HL-60 (cell line): ENCODE measurements at regions not wholly inside any gene's neighbourhood (a gene's known extent, or its start where the extent isn't known, plus 50 kb on each side); places are given as distances from the start of the nearest gene placed in this dataset.

Experiments used
- DNase-seq, 2 experiments: peaks; one replicate each; pipeline ENCODE4 v3.0.0-alpha.2; 2010 to 2020; ENCODE audit warnings: low read depth in 1 of 2, low spot score in 1 of 2
- H3K27ac ChIP-seq: fragments of 250-450 bp; sonication (Bioruptor Pico); replicated peaks from 2 replicates; pipeline ENCODE4 v1.5.1; 2020; ENCODE audit warnings: mild to moderate bottlenecking, moderate library complexity
- H3K27me3 ChIP-seq: fragments of 250-450 bp; sonication (Bioruptor Pico); 2 replicates; pipeline ENCODE4 v1.5.1; 2021; ENCODE audit warnings: mild to moderate bottlenecking, moderate library complexity; ENCODE audit not compliant: insufficient read depth, poor library complexity, severe bottlenecking
- H3K4me3 ChIP-seq: replicated peaks from 2 replicates; pipeline ENCODE4 v1.5.1; 2011; ENCODE audit warnings: mild to moderate bottlenecking, control low read depth, low read length; ENCODE audit not compliant: insufficient read depth
- CTCF ChIP-seq: IDR thresholded peaks from one replicate; pipeline ENCODE4 v1.5.1; 2011; ENCODE audit warnings: low read length, control low read depth, inconsistent platforms; ENCODE audit not compliant: insufficient read depth
- GABPA ChIP-seq: IDR thresholded peaks from 2 replicates; pipeline ENCODE4 v1.6.1; 2012; ENCODE audit warnings: low read depth
- POLR2AphosphoS5 ChIP-seq: IDR thresholded peaks from 2 replicates; pipeline ENCODE4 v1.6.1; 2012; ENCODE audit warnings: low read depth
- REST ChIP-seq: IDR thresholded peaks from 2 replicates; pipeline ENCODE4 v1.6.1; 2012; ENCODE audit warnings: low read depth; ENCODE audit not compliant: insufficient replicate concordance
- SPI1 ChIP-seq: IDR thresholded peaks from 2 replicates; pipeline ENCODE4 v1.6.1; 2012; ENCODE audit warnings: low read depth, mild to moderate bottlenecking, borderline replicate concordance

- no peak for TF ChIP-seq GABPA
- TF ChIP-seq POLR2AphosphoS5, result no peak
- Histone ChIP-seq H3K27me3 (no peaks in the 10 kb centered on the region), H3K27ac (no peak overlapping the region), H3K4me3 (no peak overlapping the region)
- DNase-seq, result no peak
Observed at GRCh38 chr3:5047764-5048419, 68.7 kb downstream of the BHLHE40 start.

GRCh38 chr3:5051772-5052171, 70.3 kb upstream of the ARL8B start:
- Histone ChIP-seq H3K27ac (no peak overlapping the region), H3K27me3 (no peaks in the 10 kb centered on the region), H3K4me3 (no peak overlapping the region)
- no peak for DNase-seq
- no peak for TF ChIP-seq SPI1
- TF ChIP-seq GABPA, result no peak
- no peak for TF ChIP-seq REST
- TF ChIP-seq CTCF, result no peak
- TF ChIP-seq POLR2AphosphoS5, result no peak

GRCh38 chr3:5052247-5052646, 69.8 kb upstream of the ARL8B start:
- TF ChIP-seq SPI1 (no peak), GABPA (no peak), POLR2AphosphoS5 (no peak), CTCF (no peak), REST (no peak)
- Histone ChIP-seq H3K4me3 (no peak overlapping the region), H3K27ac (no peak overlapping the region), H3K27me3 (no peaks in the 10 kb centered on the region)
- no peak for DNase-seq

GRCh38 chr3:5053021-5053831, 68.9 kb upstream of the ARL8B start:
- Histone ChIP-seq H3K27me3 (no peaks in the 10 kb centered on the region), H3K4me3 (no peak overlapping the region), H3K27ac (no peak overlapping the region)
- TF ChIP-seq REST (no peak), SPI1 (peak; percentile 33; the same call in 1 of the 2 replicates)
- peak in 1 of 2 experiments; percentile 41 for DNase-seq
